ENCODE measurements at regions not wholly inside any gene's neighbourhood (a gene's known extent, or its start where the extent isn't known, plus 50 kb on each side); places are given as distances from the start of the nearest gene placed in this dataset.

- TF ChIP-seq FOSL2 (IDR thresholded peaks at IDR 0.05), result no peak
- TF ChIP-seq FOSL2 (CRISPR knock-in tag; IDR thresholded peaks at IDR 0.05), result no peak
- TF ChIP-seq RFX5 (IDR thresholded peaks at IDR 0.05), result no peak
- no peak for TF ChIP-seq GATA3 (IDR thresholded peaks at IDR 0.05; ENCODE audit: borderline replicate concordance)
- no peak for TF ChIP-seq NR3C1 (IDR thresholded peaks at IDR 0.05)
- TF ChIP-seq ESRRA (IDR thresholded peaks at IDR 0.05; ENCODE audit: borderline replicate concordance, low read length), result no peak
- TF ChIP-seq MAFK (IDR thresholded peaks at IDR 0.05; ENCODE audit: partially characterized antibody), result no peak
Measured at GRCh38 chr7:25954395-25954794, 197.6 kb upstream of the NFE2L3 start.

Data from A549 (cell line).